CD4-positive, alpha-beta memory T cell (primary cell): ENCODE measurements at regions not wholly inside any gene's neighbourhood (a gene's known extent, or its start where the extent isn't known, plus 50 kb on each side); places are given as distances from the start of the nearest gene placed in this dataset.
"Not testable (repeated sequence)": the region's sequence is repeated elsewhere in the genome, so short reads cannot be mapped to it uniquely, and the experiment has no call there.

Source experiments
- CTCF ChIA-PET: fragments of 350-600 bp; sonication (Branson Sonifier 250); formaldehyde crosslinking; loops from one replicate; lab custom pipeline; 2021; ENCODE audit warnings: inconsistent platforms; ENCODE audit not compliant: partially characterized antibody; lab: Charles Lee
- POLR2A ChIA-PET: fragments of 350-600 bp; sonication (Branson Sonifier 250); formaldehyde crosslinking; loops from one replicate; lab custom pipeline; 2021; ENCODE audit not compliant: partially characterized antibody; lab: Charles Lee
- DNase-seq, 5 donors: peaks; one replicate each; pipeline versions ENCODE4 v3.0.0 to v3.0.0-alpha.2; 2020 to 2022; ENCODE audit warnings: mixed read lengths in 1 of 5
- H3K27ac ChIP-seq: one replicate; pipeline ENCODE4 v1.7.0; 2013; ENCODE audit warnings: low read depth, low read length
- H3K27me3 ChIP-seq: 2 replicates; pipeline ENCODE4 v1.7.0; 2013; ENCODE audit warnings: mild to moderate bottlenecking, low read length, moderate library complexity; ENCODE audit not compliant: insufficient read depth
- H3K36me3 ChIP-seq: 2 replicates; pipeline ENCODE4 v1.7.0; 2013; ENCODE audit warnings: mild to moderate bottlenecking, low read length, moderate library complexity; ENCODE audit not compliant: insufficient read depth
- H3K4me1 ChIP-seq: 2 replicates; pipeline ENCODE4 v1.7.0; 2013; ENCODE audit warnings: mild to moderate bottlenecking, low read length, moderate library complexity; ENCODE audit not compliant: insufficient read depth
- H3K4me3 ChIP-seq, 2 donors: one replicate each; pipeline ENCODE4 v1.7.0; 2013; ENCODE audit warnings: low read length in 2 of 2, mild to moderate bottlenecking in 1 of 2
- H3K9me3 ChIP-seq, 2 donors: one replicate each; pipeline ENCODE4 v1.7.0; 2013; ENCODE audit warnings: low read length in 2 of 2, control low read depth in 1 of 2; ENCODE audit not compliant: control insufficient read depth in 1 of 2
- H3K27ac Mint-ChIP-seq, 7 donors: one replicate each; pipeline ENCODE4 v1.8.0; 2020 to 2021; ENCODE audit warnings: mixed read lengths in 7 of 7, mild to moderate bottlenecking in 6 of 7, inconsistent platforms in 3 of 7, moderate library complexity in 3 of 7
- H3K27me3 Mint-ChIP-seq, 2 donors: one replicate each; pipeline ENCODE4 v1.8.0; 2020 to 2021; ENCODE audit warnings: mixed read lengths in 2 of 2
- H3K36me3 Mint-ChIP-seq, 2 donors: one replicate each; pipeline ENCODE4 v1.8.0; 2020 to 2021; ENCODE audit warnings: mixed read lengths in 2 of 2, inconsistent platforms in 1 of 2, mild to moderate bottlenecking in 1 of 2
- H3K4me1 Mint-ChIP-seq, 4 donors: one replicate each; pipeline ENCODE4 v1.8.0; 2020 to 2021; ENCODE audit warnings: mixed read lengths in 4 of 4, mild to moderate bottlenecking in 1 of 4
- H3K4me3 Mint-ChIP-seq, 8 donors: one replicate each; pipeline ENCODE4 v1.8.0; 2020 to 2021; ENCODE audit warnings: mixed read lengths in 8 of 8, mild to moderate bottlenecking in 7 of 8, moderate library complexity in 6 of 8, inconsistent platforms in 3 of 8
- H3K9me3 Mint-ChIP-seq, 8 donors: one replicate each; pipeline ENCODE4 v1.8.0; 2020 to 2021; ENCODE audit warnings: mixed read lengths in 8 of 8, mild to moderate bottlenecking in 5 of 8, inconsistent platforms in 3 of 8, moderate library complexity in 1 of 8
- intact Hi-C: fragments of 100-400 bp; cut with micrococcal nuclease; formaldehyde crosslinking; loops from one replicate; pipeline ENCODE4 v1.15.1; 2023

DNA sequence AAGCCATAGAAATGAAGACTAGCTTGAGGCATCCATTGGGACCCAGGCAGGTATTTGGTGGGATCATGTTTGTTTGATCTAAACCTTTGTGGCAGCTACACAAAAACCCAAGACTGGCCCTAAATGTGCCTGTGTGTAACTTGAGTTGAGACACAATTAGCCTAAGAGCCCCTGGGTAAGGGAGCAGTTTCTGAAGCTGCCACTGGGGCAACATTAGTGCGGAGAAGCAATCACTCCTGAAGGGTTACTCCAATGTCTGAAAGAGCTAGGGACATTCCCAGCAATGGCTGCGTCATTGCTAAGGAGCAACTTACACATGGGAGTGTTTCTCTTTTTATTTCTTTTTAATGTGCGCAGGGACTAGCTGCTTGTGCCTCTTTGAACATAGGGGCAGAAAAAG is 67.9 kb upstream of the EEF1E1 start:
- Histone ChIP-seq H3K4me3 (no peak overlapping the region), H3K27me3 (no peaks in the 10 kb centered on the region), H3K36me3 (no peaks in the 10 kb centered on the region), H3K27ac (no peak overlapping the region), H3K9me3 (no peaks in the 10 kb centered on the region), H3K4me1 (no peaks in the 10 kb centered on the region)
- POLR2A ChIA-PET: no interaction called here
- H3K4me3 Mint-ChIP-seq: no peak overlapping the region
- CTCF ChIA-PET: no interaction called here
- no peak overlapping the region for H3K27ac Mint-ChIP-seq
- H3K4me1 Mint-ChIP-seq: peaks cover 0 to 2% (median 0%) of the 10 kb centered on the region in 4 donors
- no peak for DNase-seq
- H3K27me3 Mint-ChIP-seq: peaks cover 2% of the 10 kb centered on the region in 2 donors
- no peaks in the 10 kb centered on the region for H3K36me3 Mint-ChIP-seq
- H3K9me3 Mint-ChIP-seq: peaks cover 0 to 3% (median 0%) of the 10 kb centered on the region in 8 donors
- intact Hi-C loops: no loop called here

DNA sequence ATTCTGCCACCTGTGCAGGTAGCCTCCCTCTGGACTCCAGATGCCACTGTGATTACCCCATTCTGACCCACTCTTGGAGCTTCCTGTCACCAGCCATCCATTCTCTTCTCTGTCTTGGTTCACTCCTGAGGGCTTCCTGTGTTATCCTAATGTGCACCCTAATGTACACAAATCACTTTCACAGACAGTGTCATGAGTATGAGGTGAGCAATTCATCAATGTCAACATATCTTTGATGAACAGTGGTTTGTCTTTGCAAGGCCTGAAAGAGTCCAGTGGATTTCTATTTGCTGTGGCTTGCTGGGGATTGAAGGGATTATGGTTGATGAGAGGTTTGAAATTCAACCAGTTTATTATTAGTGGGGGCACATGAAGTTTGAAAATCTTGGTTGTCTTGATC is 63.8 kb upstream of the EEF1E1 start:
- peaks cover 0 to 2% (median 0%) of the 10 kb centered on the region in 4 donors for H3K4me1 Mint-ChIP-seq
- DNase-seq: no peak
- Histone ChIP-seq H3K36me3 (no peaks in the 10 kb centered on the region), H3K27ac (no peak overlapping the region), H3K4me1 (no peaks in the 10 kb centered on the region), H3K9me3 (no peaks in the 10 kb centered on the region), H3K4me3 (no peak overlapping the region), H3K27me3 (no peaks in the 10 kb centered on the region)
- H3K27ac Mint-ChIP-seq: no peak overlapping the region
- intact Hi-C loops: no loop called here
- H3K4me3 Mint-ChIP-seq: no peak overlapping the region
- peaks cover 0 to 2% of the 10 kb centered on the region in 2 donors for H3K27me3 Mint-ChIP-seq
- POLR2A ChIA-PET: no interaction called here
- H3K9me3 Mint-ChIP-seq: peaks cover 0 to 4% (median 0%) of the 10 kb centered on the region in 8 donors
- H3K36me3 Mint-ChIP-seq: no peaks in the 10 kb centered on the region
- CTCF ChIA-PET: no interaction called here

GRCh38 chr6:8165008-8165407 is 62.7 kb upstream of the EEF1E1 start:
- H3K4me1 Mint-ChIP-seq, H3K4me1 ChIP-seq, H3K27me3 ChIP-seq, H3K9me3 Mint-ChIP-seq, H3K27ac ChIP-seq, POLR2A ChIA-PET, H3K4me3 Mint-ChIP-seq, H3K27me3 Mint-ChIP-seq, CTCF ChIA-PET, H3K27ac Mint-ChIP-seq, H3K36me3 Mint-ChIP-seq, DNase-seq, H3K9me3 ChIP-seq, intact Hi-C loops, H3K36me3 ChIP-seq, H3K4me3 ChIP-seq: not testable (repeated sequence)

- H3K36me3 ChIP-seq, H3K9me3 Mint-ChIP-seq, intact Hi-C loops, H3K27me3 ChIP-seq, H3K36me3 Mint-ChIP-seq, H3K9me3 ChIP-seq, H3K4me1 Mint-ChIP-seq, H3K4me3 ChIP-seq, H3K27ac Mint-ChIP-seq, CTCF ChIA-PET, H3K27ac ChIP-seq, H3K4me3 Mint-ChIP-seq, H3K4me1 ChIP-seq, H3K27me3 Mint-ChIP-seq, DNase-seq, POLR2A ChIA-PET: not testable (repeated sequence)
These were observed 61.9 kb upstream of the EEF1E1 start for GRCh38 chr6:8164281-8164680.

- H3K4me3 Mint-ChIP-seq: no peak overlapping the region
- H3K27ac ChIP-seq: no peak overlapping the region
- POLR2A ChIA-PET: no interaction called here
- peaks cover 0 to 4% (median 0%) of the 10 kb centered on the region in 8 donors for H3K9me3 Mint-ChIP-seq
- H3K36me3 Mint-ChIP-seq: no peaks in the 10 kb centered on the region
- intact Hi-C loops: no loop called here
- no peaks in the 10 kb centered on the region for H3K36me3 ChIP-seq
- DNase-seq: no peak
- no peak overlapping the region for H3K27ac Mint-ChIP-seq
- CTCF ChIA-PET: no interaction called here
- no peaks in the 10 kb centered on the region for H3K4me1 ChIP-seq
- no peaks in the 10 kb centered on the region for H3K27me3 ChIP-seq
- H3K27me3 Mint-ChIP-seq: peaks cover 0 to 5% of the 10 kb centered on the region in 2 donors
- no peak overlapping the region for H3K4me3 ChIP-seq
- H3K4me1 Mint-ChIP-seq: no peaks in the 10 kb centered on the region
- no peaks in the 10 kb centered on the region for H3K9me3 ChIP-seq
These were observed 57.6 kb upstream of the EEF1E1 start for GRCh38 chr6:8159966-8160365.

- no peaks in the 10 kb centered on the region for H3K4me1 Mint-ChIP-seq
- Histone ChIP-seq H3K27ac (no peak overlapping the region), H3K9me3 (no peaks in the 10 kb centered on the region), H3K4me1 (no peaks in the 10 kb centered on the region), H3K4me3 (no peak overlapping the region), H3K36me3 (no peaks in the 10 kb centered on the region), H3K27me3 (no peaks in the 10 kb centered on the region)
- H3K27ac Mint-ChIP-seq: no peak overlapping the region
- peaks cover 5 to 9% of the 10 kb centered on the region in 2 donors for H3K27me3 Mint-ChIP-seq
- no peaks in the 10 kb centered on the region for H3K36me3 Mint-ChIP-seq
- intact Hi-C loops: no loop called here
- CTCF ChIA-PET: no interaction called here
- DNase-seq: no peak
- POLR2A ChIA-PET: no interaction called here
- H3K9me3 Mint-ChIP-seq: peaks cover 0 to 4% (median 1%) of the 10 kb centered on the region in 8 donors
- no peak overlapping the region for H3K4me3 Mint-ChIP-seq
These were observed 55.5 kb upstream of the EEF1E1 start for GRCh38 chr6:8157839-8158238.

GRCh38 chr6:8155259-8156012 is 53.1 kb upstream of the EEF1E1 start:
- ChIA-PET CTCF (no interaction called here), POLR2A (no interaction called here)
- H3K27ac ChIP-seq: no peak overlapping the region
- intact Hi-C loops: no loop called here
- no peaks in the 10 kb centered on the region for H3K27me3 ChIP-seq
- Mint-ChIP-seq H3K36me3 (no peaks in the 10 kb centered on the region), H3K27me3 (peaks cover 5 to 9% of the 10 kb centered on the region in 2 donors), H3K27ac (no peak overlapping the region), H3K9me3 (peaks cover 0 to 4% (median 0%) of the 10 kb centered on the region in 8 donors), H3K4me3 (no peak overlapping the region), H3K4me1 (no peaks in the 10 kb centered on the region)
- H3K36me3 ChIP-seq: no peaks in the 10 kb centered on the region
- H3K4me3 ChIP-seq: no peak overlapping the region
- no peaks in the 10 kb centered on the region for H3K9me3 ChIP-seq
- DNase-seq: no peak
- no peaks in the 10 kb centered on the region for H3K4me1 ChIP-seq
